ENCODE measurements at regions not wholly inside any gene's neighbourhood (a gene's known extent, or its start where the extent isn't known, plus 50 kb on each side); places are given as distances from the start of the nearest gene placed in this dataset.
A peak's percentile ranks its signal among the peaks of the same experiment; 100 is the strongest.

GRCh38 chr14:51307551-51307950, 67.5 kb downstream of the TMX1 start:
- no peak for DNase-seq (ENCODE audit: low read depth, low spot score)

- no peak for DNase-seq (ENCODE audit: low read depth, low spot score)
Observed at GRCh38 chr14:51308866-51309265, 68.8 kb downstream of the TMX1 start.

- DNase-seq (ENCODE audit: low read depth, low spot score), result peak; percentile 74
Observed at GRCh38 chr14:51310505-51310944, 70.5 kb downstream of the TMX1 start.

- no peak for DNase-seq (ENCODE audit: low read depth, low spot score)
Observed at GRCh38 chr14:51314321-51315015, 74.4 kb downstream of the TMX1 start.

GRCh38 chr14:51317373-51317772, 77.3 kb downstream of the TMX1 start:
- DNase-seq (ENCODE audit: low read depth, low spot score), result no peak

GRCh38 chr14:51318813-51319597, 79.0 kb downstream of the TMX1 start:
- peak; percentile 36 for DNase-seq (ENCODE audit: low read depth, low spot score)

GRCh38 chr14:51321036-51321435, 81.0 kb downstream of the TMX1 start:
- no peak for DNase-seq (ENCODE audit: low read depth, low spot score)

- DNase-seq (ENCODE audit: low read depth, low spot score), result no peak
Observed at GRCh38 chr14:51323492-51323891, 83.4 kb downstream of the TMX1 start.

GRCh38 chr14:51327376-51327775, 87.3 kb downstream of the TMX1 start:
- DNase-seq (ENCODE audit: low read depth, low spot score), result peak; percentile 57

- peak; percentile 92 for DNase-seq (ENCODE audit: low read depth, low spot score)
Observed at GRCh38 chr14:51328064-51328771, 88.2 kb downstream of the TMX1 start.

GRCh38 chr14:51328772-51329353, 88.8 kb downstream of the TMX1 start:
- DNase-seq (ENCODE audit: low read depth, low spot score), result no peak

GRCh38 chr14:51331486-51332367, 91.7 kb downstream of the TMX1 start:
- no peak for DNase-seq (ENCODE audit: low read depth, low spot score)

- no peak for DNase-seq (ENCODE audit: low read depth, low spot score)
Observed at GRCh38 chr14:51333299-51333698, 93.3 kb downstream of the TMX1 start.

- no peak for DNase-seq (ENCODE audit: low read depth, low spot score)
Observed at GRCh38 chr14:51333901-51334521, 94.0 kb downstream of the TMX1 start.

- no peak for DNase-seq (ENCODE audit: low read depth, low spot score)
Observed at GRCh38 chr14:51334566-51334965, 94.5 kb downstream of the TMX1 start.

- DNase-seq (ENCODE audit: low read depth, low spot score), result no peak
Observed at GRCh38 chr14:51335531-51335930, 95.5 kb downstream of the TMX1 start.

- DNase-seq (ENCODE audit: low read depth, low spot score), result no peak
Observed at GRCh38 chr14:51335961-51336723, 96.1 kb downstream of the TMX1 start.

GRCh38 chr14:51336734-51337133, 96.7 kb downstream of the TMX1 start:
- DNase-seq (ENCODE audit: low read depth, low spot score), result no peak

- DNase-seq (ENCODE audit: low read depth, low spot score), result no peak
Observed at GRCh38 chr14:51337520-51337919, 97.5 kb downstream of the TMX1 start.

GRCh38 chr14:51341338-51341737, 101.3 kb downstream of the TMX1 start:
- DNase-seq (ENCODE audit: low read depth, low spot score), result no peak
